Astrocyte of the spinal cord (primary cell): ENCODE measurements at regions not wholly inside any gene's neighbourhood (a gene's known extent, or its start where the extent isn't known, plus 50 kb on each side); places are given as distances from the start of the nearest gene placed in this dataset.

ENCODE experiments used
- DNase-seq: peaks from one replicate; pipeline ENCODE4 v3.0.0; 2011; ENCODE audit warnings: low read depth, low spot score
- H3K4me3 ChIP-seq: 2 replicates; pipeline ENCODE4 v1.5.1; 2011; ENCODE audit warnings: low read depth, mild to moderate bottlenecking, low read length, moderate library complexity
- CTCF ChIP-seq: IDR thresholded peaks from 2 replicates; pipeline ENCODE4 v1.5.1; 2012; ENCODE audit warnings: low read depth, mild to moderate bottlenecking, low read length, inconsistent platforms
- in situ Hi-C: cut with HindIII; loops from 2 replicates; pipeline ENCODE4 v1.10.0; 2017; ENCODE audit warnings: low sequenced_read_pairs

- no peak overlapping the region for H3K4me3 ChIP-seq
- no peak for TF ChIP-seq CTCF
- DNase-seq = no peak
- in situ Hi-C loops = no loop called here
These were observed 127.1 kb upstream of the TANK start for GRCh38 chr2:161033059-161033660.

- TF ChIP-seq CTCF = no peak
- no peak overlapping the region for H3K4me3 ChIP-seq
- no peak for DNase-seq
- in situ Hi-C loops = no loop called here
These were observed 123.3 kb upstream of the TANK start for GRCh38 chr2:161036926-161037325.

- in situ Hi-C loops = no loop called here
- TF ChIP-seq CTCF = no peak
- DNase-seq = no peak
- H3K4me3 ChIP-seq = no peak overlapping the region
These were observed 121.2 kb upstream of the TANK start for GRCh38 chr2:161039071-161039470.

DNA sequence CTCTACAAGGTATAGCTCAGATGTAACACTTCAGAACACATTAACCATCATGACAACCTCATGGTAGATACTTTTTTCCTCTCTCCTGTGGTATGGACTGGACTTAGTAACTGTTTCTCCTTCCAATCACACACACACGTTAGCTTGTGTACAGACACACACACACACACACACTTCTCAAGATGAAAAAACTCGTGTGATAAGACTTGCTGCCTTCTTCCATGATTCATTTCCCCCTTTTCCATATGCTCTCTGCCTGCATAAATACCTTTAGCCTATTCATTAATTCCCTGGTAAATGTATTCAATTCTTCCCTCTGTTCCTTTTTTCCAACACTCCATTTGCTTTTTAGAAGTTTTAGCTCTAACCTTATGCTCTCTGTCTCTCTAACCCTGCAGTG lies 118.9 kb upstream of the TANK start:
- in situ Hi-C loops = no loop called here
- TF ChIP-seq CTCF = no peak
- H3K4me3 ChIP-seq = no peak overlapping the region
- DNase-seq = no peak

- H3K4me3 ChIP-seq = no peak overlapping the region
- TF ChIP-seq CTCF = no peak
These were observed 117.1 kb upstream of the TANK start for GRCh38 chr2:161042990-161043625.

GRCh38 chr2:161044095-161044865 lies 115.9 kb upstream of the TANK start:
- no peak for TF ChIP-seq CTCF
- in situ Hi-C loops = no loop called here
- no peak for DNase-seq
- H3K4me3 ChIP-seq = no peak overlapping the region

More at GRCh38 chr2:161042990-161043625, 117.1 kb upstream of the TANK start:
- in situ Hi-C loops = no loop called here
- DNase-seq = no peak
